ENCODE measurements at regions not wholly inside any gene's neighbourhood (a gene's known extent, or its start where the extent isn't known, plus 50 kb on each side); places are given as distances from the start of the nearest gene placed in this dataset.

GRCh38 chr13:29943273-29943672, 92.9 kb upstream of the UBL3 start:
- Histone ChIP-seq H2BK120ac (replicated peaks; ENCODE audit: low read depth, low read length) (no peak overlapping the region), H3K79me2 (ENCODE audit: control insufficient read depth in 1 of 2, insufficient read depth in 2 of 2, low read length in 2 of 2) (no peaks in the 10 kb centered on the region), H3K23me2 (ENCODE audit: low read depth, low read length) (no peaks in the 10 kb centered on the region; the same call in 1 of the 2 replicates), H4K20me1 (replicated peaks in 1 of 2; ENCODE audit: control insufficient read depth in 1 of 2, insufficient read depth in 2 of 2, low read length in 2 of 2) (no peaks in the 10 kb centered on the region), H2BK5ac (ENCODE audit: low read depth, low read length) (no peak overlapping the region), H4K91ac (replicated peaks; ENCODE audit: insufficient read length, low read length) (no peak overlapping the region), H3K18ac (ENCODE audit: extremely low read depth, low read length) (no peak overlapping the region), H3K27me3 (replicated peaks in 1 of 4; ENCODE audit: control insufficient read depth in 3 of 4, extremely low read depth in 1 of 4, insufficient read depth in 3 of 4, low read length in 3 of 4) (peaks cover 0 to 16% (median 10%) of the 10 kb centered on the region in 4 experiments; a peak in 3 of 7 replicates), H2BK20ac (ENCODE audit: low read length) (no peak overlapping the region), H2BK12ac (ENCODE audit: low read depth, low read length) (no peak overlapping the region), H3K36me3 (ENCODE audit: control insufficient read depth in 2 of 4, insufficient read depth in 4 of 4, low read length in 3 of 4) (no peaks in the 10 kb centered on the region), H3K9ac (replicated peaks in 1 of 4; ENCODE audit: extremely low read depth in 1 of 4, low read depth in 3 of 4, low read length in 3 of 4) (no peak overlapping the region), H3K4me3 (ENCODE audit: extremely low read depth in 1 of 4, insufficient read depth in 2 of 4, low read depth in 3 of 4, low read length in 4 of 4) (0 out of 8 replicates have a peak overlapping the region, but pooled peaks of 1 of the 4 experiments have one; percentile 7), H3K23ac (ENCODE audit: insufficient read length) (no peak overlapping the region), H4K8ac (ENCODE audit: extremely low read depth, insufficient read depth, low read length) (no peak overlapping the region), H2AK5ac (ENCODE audit: low read depth, low read length) (no peak overlapping the region), H2BK15ac (ENCODE audit: low read length) (no peak overlapping the region), H3K79me1 (ENCODE audit: low read depth, low read length) (no peaks in the 10 kb centered on the region), H4K5ac (ENCODE audit: insufficient read length, low read depth, low read length) (no peak overlapping the region), H3K27ac (ENCODE audit: low read depth, low read length) (no peak overlapping the region), H3K4me2 (ENCODE audit: insufficient read depth in 1 of 2, low read depth in 2 of 2, low read length in 2 of 2) (0 out of 4 replicates have a peak overlapping the region, but pooled peaks of 1 of the 2 experiments have one; percentile 13), H3K4me1 (replicated peaks in 1 of 4; ENCODE audit: control insufficient read depth in 3 of 4, insufficient read depth in 4 of 4, low read length in 3 of 4) (peaks cover 2 to 18% (median 10%) of the 10 kb centered on the region in 4 experiments; a peak in 6 of 7 replicates), H3K9me3 (ENCODE audit: insufficient read depth in 2 of 2, low read depth in 1 of 2, low read length in 1 of 2) (no peaks in the 10 kb centered on the region), H3K56ac (replicated peaks; ENCODE audit: insufficient read length, low read depth, low read length) (no peak overlapping the region), H2AFZ (ENCODE audit: low read length) (no peak overlapping the region), H3K14ac (ENCODE audit: insufficient read length) (no peak overlapping the region), H3K4ac (replicated peaks; ENCODE audit: insufficient read length, low read depth, low read length) (no peak overlapping the region)
- FAIRE-seq (no peak), DNase-seq (ENCODE audit: low read depth in 1 of 2, low spot score in 2 of 2) (no peak)
- POLR2A ChIA-PET (ENCODE audit: partially characterized antibody), result no interaction called here
- CTCF ChIA-PET (ENCODE audit: partially characterized antibody), result interaction anchor here (0.6 to 1.1 kb wide), 3 partner anchors 10 to 179 kb away, joined by 3 to 4 read pairs (median 3); no protein-coding TSS in a partner anchor
- WGBS, 2 experiments (ENCODE audit: extremely low coverage in 1 of 2, insufficient coverage in 1 of 2, insufficient read length in 1 of 2, insufficient replicate concordance in 2 of 2, low coverage in 1 of 2, low lambda C conversion rate in 2 of 2, missing lambda C conversion rate in 1 of 2), result 28% methylated on average over 2 of the region's 2 CpGs; no CpG with 5 or more reads in 1 of the 2 experiments
- TF ChIP-seq POLR2AphosphoS5 (IDR thresholded peaks at IDR 0.05; ENCODE audit: low read depth, low read length), result no peak
- no peak for TF ChIP-seq JUN (IDR thresholded peaks at IDR 0.05; ENCODE audit: low read depth, low read length)
- TF ChIP-seq CREB1 (IDR thresholded peaks at IDR 0.05), result no peak
- TF ChIP-seq TCF12 (IDR thresholded peaks at IDR 0.05; ENCODE audit: low read depth, low read length), result no peak
- TF ChIP-seq SP4 (IDR thresholded peaks at IDR 0.05; ENCODE audit: low read length), result no peak
- TF ChIP-seq ZNF274 (IDR thresholded peaks at IDR 0.05; ENCODE audit: borderline replicate concordance, extremely low read depth, low read length), result no peak
- TF ChIP-seq BACH1 (IDR thresholded peaks at IDR 0.05; ENCODE audit: low read length), result no peak
- no peak for TF ChIP-seq CHD1 (IDR thresholded peaks at IDR 0.05; ENCODE audit: low read depth, low read length)
- no peak for TF ChIP-seq CBX8 (IDR thresholded peaks at IDR 0.05; ENCODE audit: borderline replicate concordance, low read depth, low read length)
- TF ChIP-seq KDM5A (IDR thresholded peaks at IDR 0.05; ENCODE audit: low read length), result no peak
- TF ChIP-seq SIX5 (IDR thresholded peaks at IDR 0.05; ENCODE audit: low read depth, low read length), result no peak
- TF ChIP-seq NANOG (IDR thresholded peaks at IDR 0.05; ENCODE audit: insufficient read depth, low read depth, low read length, poor library complexity, severe bottlenecking), result no peak
- no peak for TF ChIP-seq BRCA1 (IDR thresholded peaks at IDR 0.05; ENCODE audit: low read depth, low read length)
- no peak for TF ChIP-seq SUZ12 (IDR thresholded peaks at IDR 0.05; ENCODE audit: low read length)
- no peak for TF ChIP-seq RBBP5 (IDR thresholded peaks at IDR 0.05; ENCODE audit: borderline replicate concordance, low read depth, low read length)
- no peak for TF ChIP-seq SIRT6 (IDR thresholded peaks at IDR 0.05; ENCODE audit: low read length)
- no peak for TF ChIP-seq MAFK (IDR thresholded peaks at IDR 0.05; ENCODE audit: low read depth, low read length)
